Gastrocnemius medialis (tissue), 4 donors: ENCODE measurements at regions not wholly inside any gene's neighbourhood (a gene's known extent, or its start where the extent isn't known, plus 50 kb on each side); places are given as distances from the start of the nearest gene placed in this dataset.

Source experiments
- ATAC-seq, 2 donors: fragments of 150-250 bp; one replicate each; pipeline ENCODE4 v1.9.1; 2016
- DNase-seq, 2 donors: peaks; one replicate each; pipeline ENCODE4 v3.0.0-alpha.2; 2019
- H3K27ac ChIP-seq, 4 donors: fragments of 200-600 bp; sonication (generic); 1 replicate in 1 of 4; 2 replicates in 3 of 4; pipeline ENCODE4 v1.5.1; 2016 to 2018; ENCODE audit warnings: mild to moderate bottlenecking in 2 of 4, moderate library complexity in 1 of 4
- H3K27me3 ChIP-seq, 3 donors: fragments of 200-600 bp; sonication (generic) in 2 of 3; 1 replicate in 1 of 3; 2 replicates in 2 of 3; pipeline versions ENCODE4 v1.5.1 to v1.6.0; 2016 to 2019; ENCODE audit warnings: mild to moderate bottlenecking in 1 of 3, moderate library complexity in 1 of 3
- H3K36me3 ChIP-seq, 2 donors: fragments of 200-600 bp; sonication (generic) in 1 of 2; one replicate each; pipeline ENCODE4 v1.5.1; 2017 to 2018
- H3K4me1 ChIP-seq, 2 donors: fragments of 200-600 bp; sonication (generic) in 1 of 2; one replicate each; pipeline ENCODE4 v1.5.1; 2016 to 2017; ENCODE audit warnings: mild to moderate bottlenecking in 2 of 2
- H3K4me3 ChIP-seq, 4 donors: fragments of 200-600 bp; sonication (generic) in 3 of 4; 1 replicate in 1 of 4; 2 replicates in 3 of 4; pipeline ENCODE4 v1.5.1; 2016 to 2019; ENCODE audit warnings: mild to moderate bottlenecking in 2 of 4
- H3K9me3 ChIP-seq, 3 donors: fragments of 200-600 bp; sonication (generic) in 2 of 3; 1 replicate in 1 of 3; 2 replicates in 2 of 3; pipeline ENCODE4 v1.5.1; 2016 to 2019
- CTCF ChIP-seq, 5 experiments: fragments of 450-650 bp in 3 of 5; fragments of 200-600 bp in 2 of 5; sonication (generic) in 2 of 5; IDR thresholded peaks in 4 of 5; conservative IDR thresholded peaks in 1 of 5; 1 replicate in 4 of 5; 2 replicates in 1 of 5; pipeline ENCODE4 v1.5.1; 2016 to 2019; ENCODE audit warnings: antibody characterized with exemption in 5 of 5, mild to moderate bottlenecking in 3 of 5, moderate library complexity in 3 of 5
- POLR2A ChIP-seq, 2 donors: fragments of 450-650 bp; IDR thresholded peaks; one replicate each; pipeline ENCODE4 v1.6.1; 2017; ENCODE audit warnings: antibody characterized with exemption in 2 of 2, mild to moderate bottlenecking in 2 of 2, moderate library complexity in 2 of 2
- in situ Hi-C, 4 donors: fragments of 200-750 bp; cut with MboI; loops; one replicate each; pipeline versions ENCODE4 v1.15.0 to v1.8.0; 2017; ENCODE audit warnings: low sequenced_read_pairs in 4 of 4
- intact Hi-C: fragments of 100-400 bp; cut with DNase I; formaldehyde crosslinking; loops from one replicate; pipeline ENCODE4 v1.15.1; 2023; ENCODE audit warnings: low total_unique reads

GRCh38 chr7:40987571-40987970 lies 715.3 kb downstream of the INHBA start:
- H3K4me3 ChIP-seq: no peak overlapping the region
- intact Hi-C loops: no loop called here
- in situ Hi-C loops: no loop called here
- no peaks in the 10 kb centered on the region for H3K36me3 ChIP-seq
- H3K27me3 ChIP-seq: no peaks in the 10 kb centered on the region
- no peaks in the 10 kb centered on the region for H3K4me1 ChIP-seq
- DNase-seq (no peak), ATAC-seq (no peak)
- H3K9me3 ChIP-seq: no peaks in the 10 kb centered on the region
- TF ChIP-seq CTCF (IDR thresholded peaks at IDR 0.05 in 4 of 5, conservative IDR thresholded peaks at IDR 0.05 in 1 of 5): no peak
- no peak for TF ChIP-seq POLR2A (IDR thresholded peaks at IDR 0.05)
- H3K27ac ChIP-seq: no peak overlapping the region

- Histone ChIP-seq H3K9me3 (no peaks in the 10 kb centered on the region), H3K27me3 (no peaks in the 10 kb centered on the region), H3K36me3 (no peaks in the 10 kb centered on the region), H3K27ac (no peak overlapping the region), H3K4me1 (no peaks in the 10 kb centered on the region), H3K4me3 (no peak overlapping the region)
- no peak for DNase-seq
- no peak for TF ChIP-seq CTCF (IDR thresholded peaks at IDR 0.05 in 4 of 5, conservative IDR thresholded peaks at IDR 0.05 in 1 of 5)
- no peak for TF ChIP-seq POLR2A (IDR thresholded peaks at IDR 0.05)
- ATAC-seq: peak; percentile 39 to 42
- in situ Hi-C loops: no loop called here
- intact Hi-C loops: no loop called here
These were observed 716.5 kb downstream of the INHBA start for GRCh38 chr7:40986351-40986873.

- no peaks in the 10 kb centered on the region for H3K36me3 ChIP-seq
- peak; percentile 30 to 58 for ATAC-seq
These were observed 719.8 kb downstream of the INHBA start for GRCh38 chr7:40983111-40983510.

GRCh38 chr7:40979296-40979695 lies 723.6 kb downstream of the INHBA start:
- no peaks in the 10 kb centered on the region for H3K4me1 ChIP-seq
- intact Hi-C loops (no loop called here), in situ Hi-C loops (no loop called here)
- H3K27ac ChIP-seq: no peak overlapping the region
- H3K36me3 ChIP-seq: no peaks in the 10 kb centered on the region
- DNase-seq (no peak), ATAC-seq (no peak)
- TF ChIP-seq POLR2A (IDR thresholded peaks at IDR 0.05) (no peak), CTCF (IDR thresholded peaks at IDR 0.05 in 4 of 5, conservative IDR thresholded peaks at IDR 0.05 in 1 of 5) (no peak)
- no peaks in the 10 kb centered on the region for H3K9me3 ChIP-seq
- no peak overlapping the region for H3K4me3 ChIP-seq
- H3K27me3 ChIP-seq: no peaks in the 10 kb centered on the region

More at GRCh38 chr7:40983111-40983510, 719.8 kb downstream of the INHBA start:
- Histone ChIP-seq H3K9me3 (no peaks in the 10 kb centered on the region), H3K27me3 (no peaks in the 10 kb centered on the region), H3K27ac (peak overlapping the region in 1 of 4 donors; percentile 28), H3K4me1 (no peaks in the 10 kb centered on the region), H3K4me3 (no peak overlapping the region)
- intact Hi-C loops (no loop called here), in situ Hi-C loops (no loop called here)
- peak in 1 of 2 donors; percentile 15 for DNase-seq
- TF ChIP-seq POLR2A (IDR thresholded peaks at IDR 0.05) (no peak), CTCF (IDR thresholded peaks at IDR 0.05 in 4 of 5, conservative IDR thresholded peaks at IDR 0.05 in 1 of 5) (no peak)

GRCh38 chr7:40978047-40978446 lies 724.8 kb downstream of the INHBA start:
- no peaks in the 10 kb centered on the region for H3K9me3 ChIP-seq
- DNase-seq: no peak
- no peaks in the 10 kb centered on the region for H3K27me3 ChIP-seq
- H3K4me3 ChIP-seq: no peak overlapping the region
- in situ Hi-C loops: no loop called here
- no peaks in the 10 kb centered on the region for H3K4me1 ChIP-seq
- H3K36me3 ChIP-seq: no peaks in the 10 kb centered on the region
- TF ChIP-seq POLR2A (IDR thresholded peaks at IDR 0.05) (no peak), CTCF (IDR thresholded peaks at IDR 0.05 in 4 of 5, conservative IDR thresholded peaks at IDR 0.05 in 1 of 5) (no peak)
- intact Hi-C loops: no loop called here
- no peak for ATAC-seq
- no peak overlapping the region for H3K27ac ChIP-seq
